GM13977 (cell line): ENCODE measurements at regions not wholly inside any gene's neighbourhood (a gene's known extent, or its start where the extent isn't known, plus 50 kb on each side); places are given as distances from the start of the nearest gene placed in this dataset.

Experiments
- DNase-seq: peaks from one replicate; pipeline ENCODE4 v3.0.0; 2012; ENCODE audit warnings: low spot score
- in situ Hi-C: fragments of 300-500 bp; cut with MboI; formaldehyde crosslinking; loops from one replicate; pipeline ENCODE4 v1.12.0; 2022; ENCODE audit warnings: low sequenced_read_pairs, low pct_unique_long_range_greater_than_20kb, mixed read lengths, inconsistent platforms; ENCODE audit not compliant: unreplicated experiment
- TF ChIP-seq, protein P1 (sequence below): IDR thresholded peaks from 2 replicates; pipeline ENCODE4 v1.5.1; 2012; ENCODE audit warnings: mild to moderate bottlenecking, control low read depth; ENCODE audit not compliant: insufficient read depth; ENCODE audit errors: extremely low read depth, missing control alignments

GRCh38 chr4:31107362-31107761 lies 387.2 kb downstream of the PCDH7 start:
- no peak for DNase-seq
- TF ChIP-seq, protein P1, sequence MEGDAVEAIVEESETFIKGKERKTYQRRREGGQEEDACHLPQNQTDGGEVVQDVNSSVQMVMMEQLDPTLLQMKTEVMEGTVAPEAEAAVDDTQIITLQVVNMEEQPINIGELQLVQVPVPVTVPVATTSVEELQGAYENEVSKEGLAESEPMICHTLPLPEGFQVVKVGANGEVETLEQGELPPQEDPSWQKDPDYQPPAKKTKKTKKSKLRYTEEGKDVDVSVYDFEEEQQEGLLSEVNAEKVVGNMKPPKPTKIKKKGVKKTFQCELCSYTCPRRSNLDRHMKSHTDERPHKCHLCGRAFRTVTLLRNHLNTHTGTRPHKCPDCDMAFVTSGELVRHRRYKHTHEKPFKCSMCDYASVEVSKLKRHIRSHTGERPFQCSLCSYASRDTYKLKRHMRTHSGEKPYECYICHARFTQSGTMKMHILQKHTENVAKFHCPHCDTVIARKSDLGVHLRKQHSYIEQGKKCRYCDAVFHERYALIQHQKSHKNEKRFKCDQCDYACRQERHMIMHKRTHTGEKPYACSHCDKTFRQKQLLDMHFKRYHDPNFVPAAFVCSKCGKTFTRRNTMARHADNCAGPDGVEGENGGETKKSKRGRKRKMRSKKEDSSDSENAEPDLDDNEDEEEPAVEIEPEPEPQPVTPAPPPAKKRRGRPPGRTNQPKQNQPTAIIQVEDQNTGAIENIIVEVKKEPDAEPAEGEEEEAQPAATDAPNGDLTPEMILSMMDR = no peak
- in situ Hi-C loops = no loop called here

GRCh38 chr4:31108762-31109161 lies 388.6 kb downstream of the PCDH7 start:
- no peak for DNase-seq
- in situ Hi-C loops = no loop called here
- TF ChIP-seq, protein P1 = no peak

- TF ChIP-seq, protein P1 = no peak
- no peak for DNase-seq
- in situ Hi-C loops = no loop called here
These were observed 391.6 kb downstream of the PCDH7 start for GRCh38 chr4:31111790-31112189.

GRCh38 chr4:31114816-31115215 lies 394.6 kb downstream of the PCDH7 start:
- DNase-seq = no peak
- TF ChIP-seq, protein P1 = no peak
- in situ Hi-C loops = no loop called here

DNA sequence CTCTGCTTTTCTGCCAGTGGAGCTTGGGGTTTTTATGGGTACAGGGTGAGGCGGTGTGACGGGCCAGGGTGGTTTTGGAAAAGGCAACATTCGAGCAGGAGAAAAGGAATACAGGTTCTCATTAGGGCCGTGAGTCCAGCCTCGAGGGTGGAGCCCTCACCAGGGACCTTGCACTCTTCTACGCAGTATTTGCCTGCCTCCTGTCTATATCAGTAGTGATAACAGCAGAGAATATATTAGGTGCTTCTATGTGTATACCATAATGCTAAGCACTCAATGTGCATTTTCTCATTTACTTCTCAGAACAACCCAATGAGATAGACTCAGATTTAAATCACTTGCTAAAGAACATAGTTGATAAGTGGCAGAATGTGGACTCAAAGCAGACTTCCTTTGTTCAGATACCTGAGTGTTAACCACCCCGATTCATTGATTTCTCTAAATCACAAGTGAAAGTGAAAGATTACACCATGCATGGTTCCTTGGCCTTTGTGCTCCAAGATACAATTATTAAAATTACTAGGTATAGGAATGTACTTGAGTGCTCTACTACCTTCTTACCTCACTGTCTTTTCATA lies 403.9 kb downstream of the PCDH7 start:
- in situ Hi-C loops = no loop called here
- DNase-seq = no peak
- TF ChIP-seq, protein P1 = no peak

DNA sequence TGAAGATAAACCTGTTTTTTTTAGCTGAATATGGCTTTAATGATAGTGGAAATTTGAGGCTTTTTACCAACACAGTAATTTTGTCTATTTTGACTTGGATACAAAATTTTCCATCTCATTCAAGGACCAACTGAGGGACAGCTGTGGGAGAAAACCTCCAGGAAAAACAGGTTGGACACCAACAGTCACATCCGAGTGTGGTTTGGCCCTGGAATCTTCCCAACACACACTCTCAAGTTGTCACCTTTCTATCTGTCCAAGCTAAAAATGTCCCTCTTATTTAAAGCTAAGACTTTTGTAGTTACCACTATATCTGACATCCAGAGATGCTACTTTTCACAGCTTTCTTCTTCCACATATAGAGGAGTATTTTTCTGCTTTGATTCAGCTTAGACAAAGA lies 404.9 kb downstream of the PCDH7 start:
- TF ChIP-seq, protein P1 = no peak
- no peak for DNase-seq
- in situ Hi-C loops = no loop called here

DNA sequence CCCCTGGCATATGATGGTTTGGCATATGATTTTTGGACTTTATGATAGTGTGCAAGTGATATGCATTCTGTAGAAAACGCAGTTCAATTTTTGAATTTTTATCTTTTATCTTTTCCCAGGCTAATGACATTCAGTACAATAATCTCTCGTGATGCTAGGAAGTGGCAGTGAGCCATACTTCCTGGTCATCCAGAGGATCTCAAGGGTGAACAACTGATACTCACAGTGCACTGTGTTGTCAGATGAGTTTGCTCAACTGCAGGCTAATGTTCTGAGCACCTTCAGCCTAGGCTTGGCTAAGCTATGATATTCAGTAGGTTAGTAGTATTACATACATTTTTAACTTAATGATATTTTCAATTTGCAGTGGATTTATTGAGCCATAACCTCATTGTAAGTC lies 405.3 kb downstream of the PCDH7 start:
- no peak for DNase-seq
- TF ChIP-seq, protein P1 = no peak
- in situ Hi-C loops = no loop called here
